H9 (cell line): ENCODE measurements at regions not wholly inside any gene's neighbourhood (a gene's known extent, or its start where the extent isn't known, plus 50 kb on each side); places are given as distances from the start of the nearest gene placed in this dataset.

Experiments used
- DNase-seq: peaks from one replicate; pipeline ENCODE4 v3.0.0-alpha.2; 2017
- H2AFZ ChIP-seq: one replicate; pipeline ENCODE4 v1.6.1; 2013; ENCODE audit warnings: mild to moderate bottlenecking, low read length, control low read depth, moderate library complexity
- H2AK5ac ChIP-seq: 2 replicates; pipeline ENCODE4 v1.6.1; 2013; ENCODE audit warnings: low read length, control low read depth, mixed read lengths; ENCODE audit not compliant: insufficient read length
- H2BK120ac ChIP-seq: one replicate; pipeline ENCODE4 v1.6.1; 2013; ENCODE audit warnings: low read depth, mild to moderate bottlenecking, low read length, control low read depth, inconsistent platforms; ENCODE audit not compliant: poor library complexity, severe bottlenecking
- H2BK12ac ChIP-seq: 2 replicates; pipeline ENCODE4 v1.6.1; 2013; ENCODE audit warnings: low read length, control low read depth, mixed read lengths, low read depth; ENCODE audit not compliant: insufficient read length
- H2BK15ac ChIP-seq: 2 replicates; pipeline ENCODE4 v1.6.1; 2013; ENCODE audit warnings: low read depth, low read length, control low read depth
- H2BK20ac ChIP-seq: one replicate; pipeline ENCODE4 v1.6.1; 2013; ENCODE audit warnings: low read depth, mild to moderate bottlenecking, low read length, control low read depth, inconsistent platforms; ENCODE audit not compliant: poor library complexity, severe bottlenecking
- H2BK5ac ChIP-seq: 2 replicates; pipeline ENCODE4 v1.6.1; 2013; ENCODE audit warnings: low read length, control low read depth, mixed read lengths; ENCODE audit not compliant: insufficient read length
- H3K14ac ChIP-seq: 2 replicates; pipeline ENCODE4 v1.6.1; 2013; ENCODE audit warnings: low read length, control low read depth; ENCODE audit not compliant: insufficient read depth
- H3K18ac ChIP-seq: 2 replicates; pipeline ENCODE4 v1.6.1; 2013; ENCODE audit warnings: low read depth, mild to moderate bottlenecking, mixed read lengths, low read length, control low read depth; ENCODE audit not compliant: insufficient read length
- H3K23ac ChIP-seq: 2 replicates; pipeline ENCODE4 v1.6.1; 2013; ENCODE audit warnings: low read length, control low read depth, mixed read lengths, low read depth; ENCODE audit not compliant: insufficient read length
- H3K23me2 ChIP-seq: 2 replicates; pipeline ENCODE4 v1.6.1; 2013; ENCODE audit warnings: low read depth, mild to moderate bottlenecking, mixed read lengths, low read length, control low read depth; ENCODE audit not compliant: insufficient read length, poor library complexity, severe bottlenecking
- H3K27ac ChIP-seq: 2 replicates; pipeline ENCODE4 v1.5.1; 2013; ENCODE audit warnings: low read length, control low read depth, mixed read lengths, low read depth; ENCODE audit not compliant: insufficient read length
- H3K27me3 ChIP-seq: 2 replicates; pipeline ENCODE4 v1.6.1; 2013; ENCODE audit warnings: low read length, control low read depth, inconsistent platforms; ENCODE audit not compliant: insufficient read depth
- H3K4ac ChIP-seq: 2 replicates; pipeline ENCODE4 v1.6.1; 2013; ENCODE audit warnings: low read depth, mild to moderate bottlenecking, control low read depth, inconsistent platforms, low read length, moderate library complexity
- H3K4me1 ChIP-seq: 2 replicates; pipeline ENCODE4 v1.6.1; 2013; ENCODE audit warnings: low read length, control low read depth, inconsistent platforms; ENCODE audit not compliant: insufficient read depth
- H3K4me2 ChIP-seq: 2 replicates; pipeline ENCODE4 v1.6.1; 2013; ENCODE audit warnings: low read length, control low read depth, mixed read lengths; ENCODE audit not compliant: insufficient read length, insufficient read depth
- H3K56ac ChIP-seq: 2 replicates; pipeline ENCODE4 v1.6.1; 2013; ENCODE audit warnings: low read depth, mild to moderate bottlenecking, mixed read lengths, low read length, control low read depth; ENCODE audit not compliant: insufficient read length
- H3K79me1 ChIP-seq: 2 replicates; pipeline ENCODE4 v1.6.1; 2013; ENCODE audit warnings: low read depth, mild to moderate bottlenecking, moderate library complexity, low read length, control low read depth, inconsistent platforms; ENCODE audit not compliant: insufficient read depth, poor library complexity, severe bottlenecking
- H3K79me2 ChIP-seq: 2 replicates; pipeline ENCODE4 v1.6.1; 2013; ENCODE audit warnings: low read length, control low read depth, inconsistent platforms; ENCODE audit not compliant: insufficient read depth
- H3K9ac ChIP-seq: 2 replicates; pipeline ENCODE4 v1.6.1; 2013; ENCODE audit warnings: low read length, control low read depth, mixed read lengths; ENCODE audit not compliant: insufficient read length; ENCODE audit errors: extremely low read depth
- H3K9me3 ChIP-seq: one replicate; pipeline ENCODE4 v1.6.1; 2013; ENCODE audit warnings: low read depth, low read length, inconsistent platforms; ENCODE audit not compliant: control insufficient read depth
- H3T11ph ChIP-seq: one replicate; pipeline ENCODE4 v1.6.1; 2013; ENCODE audit warnings: mild to moderate bottlenecking, low read length, control low read depth, inconsistent platforms
- H4K20me1 ChIP-seq: one replicate; pipeline ENCODE4 v1.6.1; 2013; ENCODE audit not compliant: control insufficient read depth, insufficient read length, insufficient read depth
- H4K5ac ChIP-seq: 2 replicates; pipeline ENCODE4 v1.6.1; 2013; ENCODE audit warnings: low read depth, mild to moderate bottlenecking, mixed read lengths, low read length, control low read depth; ENCODE audit not compliant: insufficient read length
- H4K8ac ChIP-seq: replicated peaks from 2 replicates; pipeline ENCODE4 v1.6.1; 2013; ENCODE audit warnings: low read length, control low read depth, mixed read lengths, low read depth; ENCODE audit not compliant: insufficient read length
- H4K91ac ChIP-seq: 2 replicates; pipeline ENCODE4 v1.6.1; 2013; ENCODE audit warnings: low read depth, mild to moderate bottlenecking, moderate library complexity, mixed read lengths, low read length, control low read depth; ENCODE audit not compliant: insufficient read length
- H3K27ac Mint-ChIP-seq, 3 experiments: 2 replicates in 2 of 3; 3 replicates in 1 of 3; pipeline ENCODE4 v1.8.0; 2020 to 2021; ENCODE audit warnings: mixed read lengths in 3 of 3, mild to moderate bottlenecking in 1 of 3, moderate library complexity in 1 of 3
- H3K27me3 Mint-ChIP-seq: 2 replicates; pipeline ENCODE4 v1.8.0; 2021; ENCODE audit warnings: low read depth, mild to moderate bottlenecking, moderate library complexity, mixed read lengths
- H3K36me3 Mint-ChIP-seq, 3 experiments: 2 replicates in 2 of 3; 3 replicates in 1 of 3; pipeline ENCODE4 v1.8.0; 2020 to 2021; ENCODE audit warnings: low read depth in 3 of 3, mixed read lengths in 3 of 3; ENCODE audit not compliant: insufficient read depth in 1 of 3
- H3K4me1 Mint-ChIP-seq, 2 experiments: 2 replicates each; pipeline ENCODE4 v1.8.0; 2020; ENCODE audit warnings: mixed read lengths in 2 of 2
- H3K4me3 Mint-ChIP-seq, 2 experiments: 2 replicates in 1 of 2; 3 replicates in 1 of 2; pipeline ENCODE4 v1.8.0; 2020 to 2021; ENCODE audit warnings: mild to moderate bottlenecking in 2 of 2, mixed read lengths in 2 of 2, moderate library complexity in 1 of 2
- H3K9me3 Mint-ChIP-seq, 2 experiments: 2 replicates in 1 of 2; 3 replicates in 1 of 2; pipeline ENCODE4 v1.8.0; 2020; ENCODE audit warnings: mild to moderate bottlenecking in 2 of 2, mixed read lengths in 2 of 2, moderate library complexity in 1 of 2
- CTCF ChIP-seq: fragments of 200-600 bp; sonication (generic); conservative IDR thresholded peaks from 3 replicates; pipeline ENCODE4 v1.8.0; 2021; ENCODE audit warnings: antibody characterized with exemption, mild to moderate bottlenecking
- WGBS: extraction: QIAGEN DNeasy Blood & Tissue Kit; methylation state at CpG from one replicate; pipeline ENCODE4 v1.1.7; 2013; ENCODE audit warnings: missing lambda C conversion rate, low lambda C conversion rate, mixed read lengths; ENCODE audit not compliant: insufficient read length; ENCODE audit errors: extremely low coverage; 5-methylcytosine and 5-hydroxymethylcytosine counted together

- H3K18ac ChIP-seq, result no peak overlapping the region
- no peak for DNase-seq
- H2AK5ac ChIP-seq, result no peak overlapping the region
- H3K27ac Mint-ChIP-seq, result no peak overlapping the region
- no peak overlapping the region for H4K5ac ChIP-seq
- no peaks in the 10 kb centered on the region; the same call in 1 of the 2 replicates for H3K27me3 Mint-ChIP-seq
- no peaks in the 10 kb centered on the region for H3K23me2 ChIP-seq
- H2BK120ac ChIP-seq, result no peak overlapping the region
- H3K79me1 ChIP-seq, result no peaks in the 10 kb centered on the region
- no peaks in the 10 kb centered on the region for H3K27me3 ChIP-seq
- peaks cover 12 to 23% of the 10 kb centered on the region in 2 experiments; a peak in 4 of 5 replicates for H3K9me3 Mint-ChIP-seq
- no peaks in the 10 kb centered on the region for H3K79me2 ChIP-seq
- no peak overlapping the region for H2BK20ac ChIP-seq
- no peak overlapping the region for H3K4ac ChIP-seq
- H3K36me3 Mint-ChIP-seq, result peaks cover 3 to 13% (median 7%) of the 10 kb centered on the region in 3 experiments; a peak in 4 of 7 replicates
- H2AFZ ChIP-seq, result no peak overlapping the region
- no CpG with 5 or more reads among the region's 4 CpGs for whole genome bisulfite sequencing
- no peak overlapping the region for H3K9ac ChIP-seq
- TF ChIP-seq CTCF, result no peak
- no peak overlapping the region for H2BK15ac ChIP-seq
- H2BK12ac ChIP-seq, result no peak overlapping the region
- H3T11ph ChIP-seq, result no peak overlapping the region
- H3K4me1 ChIP-seq, result no peaks in the 10 kb centered on the region
- no peaks in the 10 kb centered on the region for H3K9me3 ChIP-seq
- H3K56ac ChIP-seq, result no peak overlapping the region
- no peak overlapping the region for H3K23ac ChIP-seq
- no peak overlapping the region for H3K27ac ChIP-seq
- no peaks in the 10 kb centered on the region for H3K4me1 Mint-ChIP-seq
- H4K20me1 ChIP-seq, result no peaks in the 10 kb centered on the region
- H3K4me3 Mint-ChIP-seq, result no peak overlapping the region
- no peak overlapping the region for H3K4me2 ChIP-seq
- no peak overlapping the region for H2BK5ac ChIP-seq
- no peak overlapping the region for H3K14ac ChIP-seq
- H4K91ac ChIP-seq, result no peak overlapping the region
- no peak overlapping the region for H4K8ac ChIP-seq
These were observed 72.1 kb upstream of the SEC61G start for GRCh38 chr7:54831046-54831643.
